Fibroblast of lung (primary cell): ENCODE measurements at regions not wholly inside any gene's neighbourhood (a gene's known extent, or its start where the extent isn't known, plus 50 kb on each side); places are given as distances from the start of the nearest gene placed in this dataset.

Source experiments
- CTCF ChIP-seq, 2 donors: IDR thresholded peaks in 1 of 2; conservative IDR thresholded peaks in 1 of 2; 1 replicate in 1 of 2; 2 replicates in 1 of 2; pipeline ENCODE4 v1.5.1; 2011 to 2012; ENCODE audit warnings: low read length in 2 of 2, control low read depth in 1 of 2, inconsistent platforms in 1 of 2, low read depth in 1 of 2, mild to moderate bottlenecking in 1 of 2
- EZH2 ChIP-seq: IDR thresholded peaks from 2 replicates; pipeline ENCODE4 v1.5.1; 2012; ENCODE audit warnings: low read length, control low read depth, mild to moderate bottlenecking; ENCODE audit errors: missing control alignments

GRCh38 chr1:168442931-168443330 is 100.9 kb downstream of the XCL2 start:
- TF ChIP-seq CTCF (conservative IDR thresholded peaks at IDR 0.05 in 1 of 2, IDR thresholded peaks at IDR 0.05 in 1 of 2; ENCODE audit: low read depth in 1 of 2, low read length in 2 of 2) (no peak), EZH2 (no peak)
